HepG2 (cell line): ENCODE measurements at regions not wholly inside any gene's neighbourhood (a gene's known extent, or its start where the extent isn't known, plus 50 kb on each side); places are given as distances from the start of the nearest gene placed in this dataset.

ENCODE experiments used
- ATAC-seq: fragments of 200-7000 bp; cut with Tn5 transposase; 3 replicates; pipeline ENCODE4 v1.9.1; 2020; ENCODE audit warnings: mild to moderate bottlenecking, moderate library complexity
- BruUV-seq: library from RNA; stranded (reverse); fragments of 400-500 nt; replicated peaks from 2 replicates; lab custom pipeline; 2021; lab: Mats Ljungman, UMichigan
- CTCF ChIA-PET: fragments of 300-600 bp; formaldehyde crosslinking; extraction: SDS; loops from one replicate; lab custom pipeline; 2021; ENCODE audit warnings: low total read pairs, inconsistent platforms, low intra/inter-chr PET ratio; lab: Yijun Ruan, JAX
- POLR2A ChIA-PET: fragments of 350-600 bp; sonication (Branson Sonifier 250); formaldehyde crosslinking; loops from one replicate; lab custom pipeline; 2020; ENCODE audit warnings: antibody characterized with exemption, inconsistent platforms; lab: Yijun Ruan, JAX
- DNase-seq: peaks from one replicate; pipeline ENCODE4 v3.0.0-alpha.2; 2015; ENCODE audit warnings: low spot score
- FAIRE-seq: peaks from 3 replicates; lab custom pipeline; 2011; peaks lifted over from hg19 to GRCh38; lab: Jason Lieb, UNC
- H2AFZ ChIP-seq: one replicate; pipeline ENCODE4 v1.6.1; 2011; ENCODE audit warnings: low read length, inconsistent platforms
- H3K27ac ChIP-seq: fragments of 300-600 bp; 3 replicates; pipeline ENCODE4 v1.8.0; 2011; ENCODE audit warnings: mixed run types, mild to moderate bottlenecking, mixed read lengths, low read length, inconsistent platforms; ENCODE audit not compliant: insufficient read depth; ENCODE audit errors: extremely low read length
- H3K27me3 ChIP-seq, 2 experiments: fragments of 200-600 bp in 1 of 2; 2 replicates in 1 of 2; 3 replicates in 1 of 2; pipeline versions ENCODE4 v1.6.0 to v1.8.0; 2011; ENCODE audit warnings: low read length in 2 of 2, mild to moderate bottlenecking in 2 of 2, moderate library complexity in 2 of 2, inconsistent platforms in 1 of 2; ENCODE audit not compliant: insufficient read depth in 2 of 2, control insufficient read depth in 1 of 2
- H3K36me3 ChIP-seq, 2 experiments: fragments of 200-600 bp in 1 of 2; replicated peaks in 1 of 2; 2 replicates in 1 of 2; 3 replicates in 1 of 2; pipeline versions ENCODE4 v1.5.1 to v1.8.0; 2011; ENCODE audit warnings: low read length in 2 of 2, inconsistent platforms in 1 of 2; ENCODE audit not compliant: insufficient read depth in 2 of 2, control insufficient read depth in 1 of 2
- H3K4me1 ChIP-seq: 2 replicates; pipeline ENCODE4 v1.5.1; 2012; ENCODE audit warnings: low read length, inconsistent platforms; ENCODE audit not compliant: insufficient read depth
- H3K4me2 ChIP-seq: 2 replicates; pipeline ENCODE4 v1.6.0; 2011; ENCODE audit warnings: low read depth, low read length, inconsistent platforms
- H3K4me3 ChIP-seq, 3 experiments: fragments of 200-600 bp in 1 of 3; sonication (generic), shearing (Covaris generic) in 1 of 3; replicated peaks in 1 of 3; 2 replicates each; pipeline ENCODE4 v1.5.1; 2011 to 2016; ENCODE audit warnings: low read length in 3 of 3, inconsistent platforms in 2 of 3, low read depth in 2 of 3, mild to moderate bottlenecking in 2 of 3, control low read depth in 1 of 3, mixed read lengths in 1 of 3; ENCODE audit not compliant: insufficient read depth in 1 of 3
- H3K79me2 ChIP-seq: one replicate; pipeline ENCODE4 v1.6.1; 2011; ENCODE audit warnings: low read length, inconsistent platforms; ENCODE audit not compliant: insufficient read depth
- H3K9ac ChIP-seq: 2 replicates; pipeline ENCODE4 v1.6.0; 2011; ENCODE audit warnings: mild to moderate bottlenecking, low read depth, low read length, inconsistent platforms; ENCODE audit not compliant: insufficient read depth
- H3K9me3 ChIP-seq: 2 replicates; pipeline ENCODE4 v1.5.1; 2012; ENCODE audit warnings: mild to moderate bottlenecking, low read length
- H4K20me1 ChIP-seq: 2 replicates; pipeline ENCODE4 v1.6.0; 2011; ENCODE audit warnings: inconsistent platforms, mild to moderate bottlenecking, low read length, moderate library complexity; ENCODE audit not compliant: insufficient read depth
- ATF7 ChIP-seq, 2 experiments: fragments of 450-650 bp in 1 of 2; sonication (generic) in 1 of 2; formaldehyde crosslinking in 1 of 2; IDR thresholded peaks; 2 replicates each; pipeline versions ENCODE4 v1.4.0 to v1.6.1; 2016 to 2020; ENCODE audit warnings: antibody characterized with exemption in 1 of 2, mild to moderate bottlenecking in 1 of 2, missing genetic modification reagents in 1 of 2
- DPF2 ChIP-seq: sonication (generic); formaldehyde crosslinking; IDR thresholded peaks from 2 replicates; pipeline ENCODE4 v1.4.0; 2020; ENCODE audit warnings: mild to moderate bottlenecking, low read depth, missing genetic modification reagents, borderline replicate concordance
- ETV5 ChIP-seq: IDR thresholded peaks from 2 replicates; pipeline ENCODE4 v1.6.1; 2018; ENCODE audit warnings: missing biosample characterization, missing genetic modification reagents, inconsistent platforms, borderline replicate concordance
- FOSL1 ChIP-seq: sonication (generic); formaldehyde crosslinking; IDR thresholded peaks from 2 replicates; pipeline ENCODE4 v1.9.0; 2021; ENCODE audit warnings: missing genetic modification reagents, borderline replicate concordance
- GPBP1L1 ChIP-seq: sonication (generic); formaldehyde crosslinking; IDR thresholded peaks from 2 replicates; pipeline ENCODE4 v1.5.0; 2020; ENCODE audit warnings: mild to moderate bottlenecking, missing genetic modification reagents
- HIVEP1 ChIP-seq: sonication (generic); formaldehyde crosslinking; IDR thresholded peaks from 2 replicates; pipeline ENCODE4 v1.4.0; 2020; ENCODE audit warnings: mild to moderate bottlenecking, missing genetic modification reagents
- KDM4B ChIP-seq: sonication (generic); formaldehyde crosslinking; IDR thresholded peaks from 2 replicates; pipeline ENCODE4 v1.4.0; 2020; ENCODE audit warnings: missing genetic modification reagents
- KDM5B ChIP-seq: sonication (generic); formaldehyde crosslinking; IDR thresholded peaks from 2 replicates; pipeline ENCODE4 v1.4.0; 2020; ENCODE audit warnings: missing genetic modification reagents, mild to moderate bottlenecking, borderline replicate concordance
- RFX1 ChIP-seq: fragments of 450-650 bp; IDR thresholded peaks from 2 replicates; pipeline ENCODE4 v1.6.1; 2017
- TOE1 ChIP-seq: sonication (generic); formaldehyde crosslinking; IDR thresholded peaks from 2 replicates; pipeline ENCODE4 v1.4.0; 2020; ENCODE audit warnings: mild to moderate bottlenecking, missing genetic modification reagents
- ZBTB33 ChIP-seq: sonication (generic); formaldehyde crosslinking; IDR thresholded peaks from 2 replicates; pipeline ENCODE4 v1.4.0; 2020; ENCODE audit warnings: missing genetic modification reagents
- ZNF253 ChIP-seq: sonication (generic); formaldehyde crosslinking; IDR thresholded peaks from 2 replicates; pipeline ENCODE4 v1.8.0; 2022; ENCODE audit warnings: mild to moderate bottlenecking, missing genetic modification reagents, borderline replicate concordance
- ZNF264 ChIP-seq: sonication (generic); formaldehyde crosslinking; IDR thresholded peaks from 2 replicates; pipeline ENCODE4 v1.4.0; 2020; ENCODE audit warnings: missing genetic modification reagents
- WGBS: methylation state at CpG from one replicate; pipeline ENCODE4 v1.1.6; 2017; ENCODE audit warnings: low lambda C conversion rate; 5-methylcytosine and 5-hydroxymethylcytosine counted together
- in situ Hi-C: cut with HindIII; loops from 2 replicates; pipeline ENCODE4 v1.10.0; 2017; ENCODE audit warnings: low pct_unique_long_range_greater_than_20kb; ENCODE audit not compliant: extremely low pct_ligation_motif_present
- intact Hi-C: fragments of 100-400 bp; cut with micrococcal nuclease; formaldehyde crosslinking; loops from one replicate; pipeline ENCODE4 v1.10.0; 2022; ENCODE audit not compliant: unreplicated experiment
- TF ChIP-seq, protein P1 (sequence below): sonication (generic); formaldehyde crosslinking; IDR thresholded peaks from 2 replicates; pipeline ENCODE4 v1.8.0; 2022; ENCODE audit warnings: missing genetic modification reagents, low read depth, mild to moderate bottlenecking, borderline replicate concordance
- TF ChIP-seq, protein P2 (sequence below): sonication (generic); formaldehyde crosslinking; IDR thresholded peaks from 2 replicates; pipeline ENCODE4 v1.8.1; 2023; ENCODE audit warnings: mild to moderate bottlenecking, missing genetic modification reagents

GRCh38 chr10:126749015-126749655, 78.6 kb upstream of the C10orf90 start (continued):
- TF ChIP-seq ZBTB33 (CRISPR knock-in tag) (peak; percentile 85), ZNF253 (CRISPR knock-in tag) (no peak)

DNA sequence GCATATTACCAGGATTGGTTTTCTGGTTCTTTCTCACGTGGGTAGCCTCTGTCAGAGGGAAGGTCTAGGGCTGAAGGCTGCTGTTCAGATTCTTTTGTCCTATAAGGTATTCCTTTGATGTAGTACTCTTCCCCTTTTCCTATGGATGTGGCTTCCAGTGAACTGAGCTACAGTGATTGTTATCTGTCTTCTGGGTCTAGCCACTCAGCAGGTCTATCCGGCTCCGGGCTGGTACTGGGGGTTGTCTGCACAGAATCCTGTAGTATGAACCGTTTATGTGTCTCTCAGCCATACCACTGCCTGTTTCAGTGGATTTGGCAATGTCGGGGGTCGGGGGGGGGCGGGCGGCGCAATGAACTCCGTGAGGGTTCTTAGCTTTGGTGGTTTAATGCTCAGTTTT, 84.5 kb upstream of the C10orf90 start:
- Histone ChIP-seq H3K9me3 (peaks cover 5% of the 10 kb centered on the region; the same call in 1 of the 2 replicates), H2AFZ (no peak overlapping the region)
- no TSS peak for BruUV-seq
- TF ChIP-seq, protein P1, sequence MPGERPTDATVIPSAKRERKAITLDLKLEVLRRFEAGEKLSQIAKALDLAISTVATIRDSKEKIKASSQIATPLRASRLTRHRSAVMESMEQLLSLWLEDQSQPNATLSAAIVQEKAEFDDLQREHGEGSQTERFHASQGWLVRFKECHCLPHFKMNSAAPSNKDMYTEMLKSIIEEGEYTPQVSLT (CRISPR knock-in tag): no peak
- TF ChIP-seq ZNF264 (CRISPR knock-in tag) (no peak), DPF2 (no peak), GPBP1L1 (CRISPR knock-in tag) (no peak), TOE1 (CRISPR knock-in tag) (no peak), FOSL1 (CRISPR knock-in tag) (no peak), KDM4B (CRISPR knock-in tag) (no peak), ETV5 (CRISPR knock-in tag) (no peak), HIVEP1 (CRISPR knock-in tag) (no peak), ATF7 (IDR thresholded peaks at IDR 0.05) (no peak), ATF7 (CRISPR knock-in tag; IDR thresholded peaks at IDR 0.05) (no peak), KDM5B (CRISPR knock-in tag) (no peak), RFX1 (no peak)
- TF ChIP-seq, protein P2, sequence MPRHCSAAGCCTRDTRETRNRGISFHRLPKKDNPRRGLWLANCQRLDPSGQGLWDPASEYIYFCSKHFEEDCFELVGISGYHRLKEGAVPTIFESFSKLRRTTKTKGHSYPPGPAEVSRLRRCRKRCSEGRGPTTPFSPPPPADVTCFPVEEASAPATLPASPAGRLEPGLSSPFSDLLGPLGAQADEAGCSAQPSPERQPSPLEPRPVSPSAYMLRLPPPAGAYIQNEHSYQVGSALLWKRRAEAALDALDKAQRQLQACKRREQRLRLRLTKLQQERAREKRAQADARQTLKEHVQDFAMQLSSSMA: no peak
- TF ChIP-seq, all 625 proteins: peak for 0
- 46% methylated on average over 10 of the region's 10 CpGs for WGBS
- Histone ChIP-seq H4K20me1 (no peaks in the 10 kb centered on the region), H3K36me3 (no peaks in the 10 kb centered on the region), H3K9ac (no peak overlapping the region), H3K4me2 (no peak overlapping the region), H3K79me2 (no peaks in the 10 kb centered on the region), H3K4me3 (no peak overlapping the region), H3K4me1 (no peaks in the 10 kb centered on the region), H3K27me3 (no peaks in the 10 kb centered on the region; a peak in 2 of 5 replicates), H3K27ac (no peak overlapping the region)
- intact Hi-C loops: no loop called here
- CTCF ChIA-PET: no interaction called here
- FAIRE-seq (no peak), DNase-seq (no peak), ATAC-seq (no peak)
- in situ Hi-C loops: no loop called here
- POLR2A ChIA-PET: no interaction called here
